ENCODE measurements at regions not wholly inside any gene's neighbourhood (a gene's known extent, or its start where the extent isn't known, plus 50 kb on each side); places are given as distances from the start of the nearest gene placed in this dataset.
"Not testable (repeated sequence)": the region's sequence is repeated elsewhere in the genome, so short reads cannot be mapped to it uniquely, and the experiment has no call there.

DNA sequence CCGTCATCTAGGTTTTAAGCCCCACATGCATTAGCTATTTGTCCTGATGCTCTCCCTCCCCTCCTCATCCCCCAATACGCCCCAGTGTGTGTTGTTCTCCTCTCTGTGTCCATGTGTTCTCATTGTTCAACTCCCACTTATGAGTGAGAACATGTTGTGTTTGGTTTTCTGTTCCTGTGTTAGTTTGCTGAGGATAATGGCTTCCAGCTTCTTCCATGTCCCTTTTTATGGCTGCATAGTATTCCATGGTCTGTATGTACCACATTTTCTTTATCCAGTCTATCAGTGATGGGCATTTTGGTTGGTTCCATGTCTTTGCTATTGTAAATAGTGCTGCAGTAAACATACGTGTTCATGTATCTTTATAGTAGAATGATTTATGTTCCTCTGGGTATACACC lies 59.0 kb upstream of the ATXN1 start:
- H3K27me3 Mint-ChIP-seq: peaks cover 24% of the 10 kb centered on the region
- H3K4me1 Mint-ChIP-seq (ENCODE audit: low read depth): peaks cover 10% of the 10 kb centered on the region
- H3K36me3 Mint-ChIP-seq (ENCODE audit: low read depth); H3K9me3 Mint-ChIP-seq; H3K4me3 Mint-ChIP-seq; H3K27ac Mint-ChIP-seq: not testable (repeated sequence)

DNA sequence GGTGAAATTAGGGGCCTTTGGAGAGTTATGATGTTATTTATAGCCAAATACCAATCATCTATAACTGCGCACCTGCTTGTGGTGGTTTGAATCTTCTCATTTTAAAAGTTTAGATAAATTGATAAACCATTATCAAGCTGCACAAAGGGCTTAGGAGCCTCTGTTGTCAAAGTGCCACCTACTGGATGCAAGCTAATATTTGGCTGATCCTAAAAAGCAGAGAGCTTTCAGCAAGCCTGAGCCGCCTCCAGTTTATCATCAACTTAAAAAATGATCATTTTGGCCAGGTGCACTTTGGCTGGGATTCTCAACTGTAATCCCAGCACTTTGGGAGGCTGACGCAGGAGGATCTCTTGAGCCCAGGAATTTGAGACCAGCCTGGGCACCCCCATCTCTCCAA lies 58.5 kb upstream of the ATXN1 start:
- Mint-ChIP-seq H3K4me3 (no peak overlapping the region), H3K27ac (no peak overlapping the region), H3K27me3 (peaks cover 20% of the 10 kb centered on the region), H3K36me3 (ENCODE audit: low read depth) (no peaks in the 10 kb centered on the region), H3K4me1 (ENCODE audit: low read depth) (peaks cover 5% of the 10 kb centered on the region), H3K9me3 (no peaks in the 10 kb centered on the region)

DNA sequence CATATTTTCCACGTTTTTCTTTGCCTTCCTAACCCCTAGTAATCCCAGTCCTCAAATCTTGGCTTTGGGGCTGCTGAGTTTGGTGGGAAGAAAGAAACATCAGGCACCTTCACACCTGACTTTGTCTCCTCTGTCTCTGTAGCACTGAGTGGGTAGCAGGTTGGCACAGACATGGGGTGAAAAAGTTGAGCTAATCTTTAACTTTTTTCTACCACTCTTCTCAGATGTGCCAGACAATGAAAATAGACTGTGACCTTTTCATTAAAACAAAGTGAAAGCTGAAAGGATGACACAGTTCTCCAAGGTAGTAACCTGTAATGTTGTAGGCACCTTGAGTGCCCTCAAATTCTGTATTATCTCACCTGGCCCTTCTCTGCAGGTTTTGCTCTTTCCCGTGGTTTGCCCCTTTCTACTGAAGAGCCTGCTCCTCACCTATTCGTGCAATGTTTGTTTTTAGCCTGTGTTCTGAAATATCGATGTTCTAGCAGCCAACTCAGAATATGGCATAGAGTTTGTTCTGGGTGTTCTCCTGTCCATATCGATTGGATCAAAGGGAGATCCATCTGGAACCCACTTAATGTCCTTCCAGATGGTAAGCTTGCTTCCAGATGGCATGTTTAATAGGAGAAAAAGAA lies 57.8 kb upstream of the ATXN1 start:
- Mint-ChIP-seq H3K9me3 (peaks cover 2% of the 10 kb centered on the region), H3K4me1 (ENCODE audit: low read depth) (no peaks in the 10 kb centered on the region), H3K4me3 (no peak overlapping the region), H3K27ac (no peak overlapping the region), H3K27me3 (peaks cover 15% of the 10 kb centered on the region), H3K36me3 (ENCODE audit: low read depth) (no peaks in the 10 kb centered on the region)

DNA sequence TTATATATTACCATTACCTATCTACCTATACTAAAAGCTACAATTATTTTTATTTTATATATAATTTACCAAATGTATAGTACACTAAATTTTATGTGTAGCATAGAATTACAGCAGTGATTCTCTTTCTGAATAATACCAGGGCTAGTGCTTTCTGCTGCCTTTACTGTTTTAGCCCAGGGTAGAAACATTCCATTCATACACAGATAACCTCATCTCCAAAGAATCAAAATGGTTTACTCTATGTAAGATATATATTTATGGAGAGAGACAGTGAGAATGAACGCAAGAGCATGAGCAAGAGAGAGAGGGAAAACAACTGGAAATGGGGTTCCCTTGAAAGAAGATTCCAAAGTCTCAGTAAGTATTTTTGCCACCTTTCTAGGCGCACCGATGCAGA lies 56.3 kb upstream of the ATXN1 start:
- no peak overlapping the region for H3K27ac Mint-ChIP-seq

DNA sequence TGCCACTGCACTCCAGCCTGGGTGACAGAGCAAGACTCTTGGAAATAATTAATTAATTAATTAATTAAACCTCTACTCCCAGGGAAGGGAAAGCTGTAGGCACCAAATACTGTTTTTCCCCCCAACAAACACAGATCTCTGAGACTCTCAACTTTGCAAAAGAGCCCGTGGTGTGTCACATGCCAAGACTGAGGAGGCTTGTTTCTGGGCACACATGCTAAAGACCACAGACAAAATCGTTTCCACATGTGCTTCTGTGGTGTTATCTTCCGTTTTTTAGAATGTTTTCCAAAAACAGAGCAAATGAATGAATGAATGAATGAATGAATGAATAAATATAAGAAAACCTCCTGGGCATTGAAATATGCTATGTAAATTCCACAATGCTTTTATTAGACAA lies 55.6 kb upstream of the ATXN1 start:
- Mint-ChIP-seq H3K27me3 (peaks cover 9% of the 10 kb centered on the region), H3K27ac (no peak overlapping the region), H3K9me3 (peaks cover 16% of the 10 kb centered on the region), H3K4me1 (ENCODE audit: low read depth) (no peaks in the 10 kb centered on the region), H3K36me3 (ENCODE audit: low read depth) (peaks cover 12% of the 10 kb centered on the region), H3K4me3 (no peak overlapping the region)

More for the DNA sequence above, 56.3 kb upstream of the ATXN1 start:
- Mint-ChIP-seq H3K36me3 (ENCODE audit: low read depth) (peaks cover 4% of the 10 kb centered on the region), H3K4me3 (no peak overlapping the region), H3K9me3 (peaks cover 9% of the 10 kb centered on the region), H3K27me3 (peaks cover 9% of the 10 kb centered on the region), H3K4me1 (ENCODE audit: low read depth) (no peaks in the 10 kb centered on the region)

DNA sequence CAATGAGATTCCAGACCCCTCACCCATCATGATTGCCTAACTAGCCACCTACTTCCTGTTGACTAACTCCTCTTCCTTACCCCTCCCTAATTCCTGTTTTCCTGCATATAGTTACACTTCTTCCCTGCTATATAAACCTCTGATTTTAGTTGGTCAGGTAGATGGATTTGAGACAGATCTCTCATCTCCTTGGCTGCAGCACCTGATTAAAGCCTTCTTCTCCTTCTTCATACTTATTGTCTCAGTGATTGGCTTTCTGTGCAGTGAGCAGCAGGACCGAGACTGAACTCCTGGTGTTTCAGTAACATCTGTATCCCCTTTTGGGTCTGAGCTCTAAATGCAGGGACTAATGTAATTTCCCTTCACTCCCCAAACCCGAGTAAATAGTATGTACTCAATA lies 51.7 kb upstream of the ATXN1 start:
- no peak overlapping the region for H3K27ac Mint-ChIP-seq
- no peak overlapping the region for H3K4me3 Mint-ChIP-seq
- peaks cover 6% of the 10 kb centered on the region for H3K27me3 Mint-ChIP-seq
- H3K36me3 Mint-ChIP-seq (ENCODE audit: low read depth): peaks cover 12% of the 10 kb centered on the region
- H3K9me3 Mint-ChIP-seq: peaks cover 17% of the 10 kb centered on the region
- no peaks in the 10 kb centered on the region for H3K4me1 Mint-ChIP-seq (ENCODE audit: low read depth)

DNA sequence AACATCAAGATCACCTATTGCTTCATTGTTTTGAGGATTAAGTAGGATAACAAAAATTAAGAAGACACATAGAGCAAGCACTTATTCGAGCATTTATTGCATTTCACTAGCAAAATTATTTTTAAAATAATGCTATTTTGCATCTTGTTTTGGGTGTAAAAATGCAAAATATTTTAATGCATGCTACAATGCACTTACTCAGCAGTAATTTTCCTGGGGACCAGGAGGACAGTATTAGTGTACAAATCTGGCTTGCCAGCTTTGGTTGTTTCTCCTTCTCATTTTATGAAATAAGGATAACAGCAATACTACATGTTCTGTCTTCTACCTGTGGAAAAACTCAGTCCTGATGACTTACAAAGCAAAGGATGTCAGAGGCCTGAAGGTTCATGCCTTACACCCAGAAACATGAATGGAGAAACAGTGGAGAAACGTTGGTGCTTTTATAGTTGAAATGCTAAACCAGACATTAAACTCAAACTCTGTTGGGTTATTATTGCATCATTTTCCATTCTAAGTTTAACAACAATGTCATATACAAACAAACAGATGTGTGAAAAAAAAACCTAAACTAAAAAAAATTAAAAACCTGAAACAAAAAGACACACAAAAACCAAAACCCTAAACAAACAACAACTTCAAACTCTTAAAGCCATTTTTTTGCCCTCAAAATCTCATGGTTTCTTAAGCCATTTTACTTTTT lies 50.2 kb upstream of the ATXN1 start:
- Mint-ChIP-seq H3K27ac (no peak overlapping the region), H3K4me1 (ENCODE audit: low read depth) (no peaks in the 10 kb centered on the region), H3K27me3 (peaks cover 3% of the 10 kb centered on the region), H3K9me3 (peaks cover 17% of the 10 kb centered on the region), H3K4me3 (no peak overlapping the region), H3K36me3 (ENCODE audit: low read depth) (peaks cover 12% of the 10 kb centered on the region)

Measured in stimulated activated naive CD8-positive, alpha-beta T cell treated with anti-CD3 and anti-CD28 coated beads, Interleukin-15, Interleukin-2, amounts not matched to agents 100 ng/mL and 50 ng/mL, for 24 hours (primary cell).